ENCODE measurements at regions not wholly inside any gene's neighbourhood (a gene's known extent, or its start where the extent isn't known, plus 50 kb on each side); places are given as distances from the start of the nearest gene placed in this dataset.

DNA sequence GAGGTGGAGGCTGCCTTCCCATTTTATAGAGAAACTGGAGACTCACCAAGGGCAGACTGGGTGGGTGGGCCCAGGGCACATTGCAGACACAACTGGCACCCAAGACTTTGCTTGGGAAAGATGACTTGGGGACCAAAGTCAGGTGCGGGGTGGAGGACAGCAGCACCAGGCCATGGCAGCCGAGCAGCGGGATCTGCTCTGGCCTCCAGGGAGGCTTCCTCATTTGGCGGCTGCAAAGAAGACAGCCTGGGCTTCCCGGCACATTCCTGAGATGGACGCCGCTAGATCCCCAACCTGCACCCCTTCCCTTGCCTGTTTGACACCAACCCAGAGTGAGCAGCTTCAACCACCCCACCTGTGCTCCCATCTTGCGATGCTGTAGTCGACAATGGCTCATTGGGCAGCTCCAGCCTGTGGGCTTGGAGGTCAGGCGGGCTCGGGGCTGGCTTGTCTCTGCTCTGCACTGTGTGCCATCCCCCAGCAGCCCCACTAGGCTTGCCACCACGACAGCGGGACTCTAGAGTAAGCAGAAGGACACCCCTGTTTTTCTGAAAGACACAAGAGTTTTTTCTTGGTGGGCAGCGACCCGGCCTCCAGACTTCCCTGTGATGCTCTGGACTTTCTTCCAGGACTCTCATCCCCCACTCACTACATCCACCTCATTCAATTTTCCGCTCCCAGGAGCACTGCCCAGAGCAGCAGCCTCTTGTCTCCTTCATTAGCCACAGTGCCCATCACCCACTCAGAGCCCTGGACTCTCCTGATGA, 184.9 kb upstream of the CST7 start:
- DNase-seq = no peak

DNA sequence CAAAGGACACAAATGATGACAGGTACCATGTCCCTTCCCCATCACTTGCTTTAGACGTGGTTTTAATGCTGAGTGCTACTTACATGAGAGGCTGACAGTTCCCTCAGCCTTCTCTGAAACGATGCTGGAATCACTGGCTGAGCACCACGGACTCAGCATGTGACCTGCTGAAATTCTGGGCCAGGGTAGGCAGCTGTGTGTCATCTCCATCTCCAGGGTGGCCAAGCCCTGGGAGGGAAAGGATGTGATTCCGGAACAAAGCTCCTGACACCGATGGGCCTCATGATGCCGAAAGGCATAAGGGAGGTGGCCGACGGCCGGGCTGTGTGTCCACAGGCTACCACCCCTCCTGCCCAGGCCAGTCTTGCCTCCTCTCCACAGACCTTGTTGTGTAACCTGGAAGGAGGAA, 184.3 kb upstream of the CST7 start:
- DNase-seq = no peak

DNA sequence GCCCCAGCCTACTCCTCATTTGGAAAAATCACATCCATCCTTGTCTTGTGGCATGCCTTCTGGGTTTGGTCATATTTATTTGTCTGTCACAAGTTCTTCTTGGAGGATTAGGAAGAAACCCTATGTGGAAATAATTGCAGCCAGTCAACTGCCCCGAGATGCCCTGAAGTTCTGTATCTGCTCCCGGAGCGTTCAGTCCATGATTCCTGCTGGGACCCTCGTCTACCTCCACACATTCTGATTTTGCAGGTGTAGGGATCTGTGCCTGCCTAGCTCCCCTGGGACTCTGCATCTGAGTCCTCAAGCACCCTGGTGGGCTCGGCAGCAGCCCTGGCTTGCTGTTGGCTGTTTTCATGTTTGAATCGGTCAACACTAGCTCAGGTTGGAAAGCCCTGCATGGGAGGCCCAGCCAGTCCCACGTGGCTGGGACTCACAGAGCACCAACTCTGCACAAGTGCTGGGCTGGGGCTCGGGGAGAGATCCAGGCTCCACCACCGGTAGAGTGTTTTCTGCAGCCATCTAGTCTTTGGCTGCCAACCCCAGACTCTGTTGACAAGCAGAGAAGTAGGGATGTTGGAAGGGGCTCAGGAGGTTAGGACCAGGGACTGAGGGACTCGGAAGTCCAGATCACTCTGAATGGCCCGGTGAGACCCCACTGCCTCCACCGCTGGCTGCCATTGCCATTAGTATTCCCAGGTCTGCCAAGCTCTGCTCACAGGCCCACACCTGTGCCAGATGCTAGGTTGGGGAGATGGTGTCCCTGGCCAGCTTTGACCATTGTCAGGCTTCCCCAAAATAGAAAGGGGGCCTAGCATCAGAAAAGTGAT, 183.5 kb upstream of the CST7 start:
- no peak for DNase-seq

DNA sequence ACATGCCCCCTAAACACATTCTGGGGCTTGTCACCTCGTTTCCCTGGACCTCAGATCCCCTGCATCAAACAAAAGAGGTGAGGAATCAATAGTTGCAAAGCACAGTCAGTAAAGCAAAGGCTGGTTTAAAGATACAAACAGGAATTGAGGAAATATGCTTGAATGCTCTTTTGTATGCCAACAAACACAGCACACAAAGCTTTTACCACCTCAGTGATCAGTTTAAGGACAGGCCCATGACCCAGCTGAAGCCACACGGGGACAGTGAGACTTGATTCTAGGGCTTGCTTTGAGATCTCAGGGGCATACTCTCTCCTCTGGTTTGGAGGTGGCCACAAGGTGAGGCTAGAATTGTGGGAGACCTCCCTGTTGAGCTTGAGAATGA, 182.9 kb upstream of the CST7 start:
- no peak for DNase-seq

DNA sequence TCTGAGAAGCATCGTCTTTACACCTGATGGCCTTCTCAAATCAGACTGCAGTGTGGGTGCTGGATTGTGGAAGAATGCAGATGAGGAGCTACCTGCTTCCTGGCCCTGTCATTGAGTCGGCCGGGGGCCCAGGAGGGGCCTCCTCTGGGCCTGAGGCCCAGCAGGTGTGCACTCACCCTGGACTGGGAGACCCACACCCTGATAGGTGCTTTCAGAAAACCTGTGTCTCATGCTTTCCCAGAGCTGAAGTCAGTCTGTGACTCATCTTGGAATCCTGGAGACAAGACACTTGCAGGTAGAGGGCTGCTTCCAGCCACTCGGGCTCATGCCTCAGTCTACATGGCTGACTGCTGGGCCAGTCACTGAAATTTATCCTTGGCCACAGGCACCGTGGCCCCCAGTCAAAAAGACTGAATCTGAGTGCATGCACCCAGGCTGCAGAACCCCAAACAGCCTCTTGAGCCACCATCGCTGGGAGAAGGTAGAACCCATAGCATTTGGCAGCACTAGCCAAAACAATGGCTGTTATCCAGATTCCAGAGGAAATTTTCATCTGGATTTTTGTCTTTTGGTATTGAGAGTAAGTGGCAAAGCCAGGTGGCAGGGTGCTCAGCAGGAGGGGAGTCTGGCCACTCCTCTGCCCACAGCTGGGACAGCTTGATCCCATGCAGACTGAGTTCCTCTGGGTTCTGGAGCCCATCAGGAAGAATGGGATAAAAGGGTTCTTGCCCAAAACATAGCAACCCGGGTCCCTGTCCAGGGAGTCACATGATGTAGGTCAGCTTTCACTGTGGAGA, 182.0 kb upstream of the CST7 start:
- DNase-seq = no peak

DNA sequence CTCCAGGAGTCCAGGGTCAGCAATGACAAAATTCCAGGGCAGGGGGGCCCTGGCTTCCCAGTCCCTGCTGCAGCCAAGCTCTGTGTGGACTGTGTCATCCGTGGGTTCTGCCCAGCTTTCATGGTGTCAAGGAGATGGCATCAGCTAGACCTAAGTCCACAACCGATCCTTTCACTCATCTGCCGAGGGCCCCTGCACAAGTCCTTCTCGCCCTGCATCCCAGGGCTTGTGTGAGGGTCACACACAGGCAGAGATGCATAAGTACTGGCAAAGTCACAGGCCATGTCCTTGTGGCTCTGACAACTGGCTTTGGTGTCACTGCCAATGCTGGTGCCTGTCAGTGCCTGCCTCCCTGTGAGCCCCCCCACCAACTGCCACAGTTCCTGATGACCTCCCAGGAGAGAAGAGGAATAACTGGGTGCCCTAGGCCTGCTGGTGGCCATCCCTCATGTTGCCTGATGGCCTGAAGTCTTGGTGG, 181.4 kb upstream of the CST7 start:
- no peak for DNase-seq

DNA sequence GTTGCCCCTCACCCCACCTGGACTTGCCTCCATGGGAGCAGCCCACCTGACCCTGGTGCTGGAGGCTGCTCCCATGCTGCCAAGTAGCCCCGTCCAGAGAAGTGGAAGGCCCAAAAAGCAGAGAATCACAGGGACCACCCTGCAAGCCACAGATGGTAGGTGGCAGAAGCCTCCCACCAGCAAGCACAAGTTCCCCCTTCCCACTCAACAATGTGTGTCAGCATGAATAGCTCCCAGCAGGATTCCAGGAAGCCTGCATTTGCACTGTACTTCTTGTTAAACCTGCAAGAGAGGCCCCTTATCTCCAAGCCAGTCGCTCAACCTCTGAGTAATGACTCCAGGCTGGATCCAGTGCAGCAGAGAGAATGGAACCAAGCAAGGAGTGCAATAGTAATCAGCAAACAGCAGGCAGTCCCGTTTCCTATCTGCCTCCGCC, 180.8 kb upstream of the CST7 start:
- DNase-seq = no peak

DNA sequence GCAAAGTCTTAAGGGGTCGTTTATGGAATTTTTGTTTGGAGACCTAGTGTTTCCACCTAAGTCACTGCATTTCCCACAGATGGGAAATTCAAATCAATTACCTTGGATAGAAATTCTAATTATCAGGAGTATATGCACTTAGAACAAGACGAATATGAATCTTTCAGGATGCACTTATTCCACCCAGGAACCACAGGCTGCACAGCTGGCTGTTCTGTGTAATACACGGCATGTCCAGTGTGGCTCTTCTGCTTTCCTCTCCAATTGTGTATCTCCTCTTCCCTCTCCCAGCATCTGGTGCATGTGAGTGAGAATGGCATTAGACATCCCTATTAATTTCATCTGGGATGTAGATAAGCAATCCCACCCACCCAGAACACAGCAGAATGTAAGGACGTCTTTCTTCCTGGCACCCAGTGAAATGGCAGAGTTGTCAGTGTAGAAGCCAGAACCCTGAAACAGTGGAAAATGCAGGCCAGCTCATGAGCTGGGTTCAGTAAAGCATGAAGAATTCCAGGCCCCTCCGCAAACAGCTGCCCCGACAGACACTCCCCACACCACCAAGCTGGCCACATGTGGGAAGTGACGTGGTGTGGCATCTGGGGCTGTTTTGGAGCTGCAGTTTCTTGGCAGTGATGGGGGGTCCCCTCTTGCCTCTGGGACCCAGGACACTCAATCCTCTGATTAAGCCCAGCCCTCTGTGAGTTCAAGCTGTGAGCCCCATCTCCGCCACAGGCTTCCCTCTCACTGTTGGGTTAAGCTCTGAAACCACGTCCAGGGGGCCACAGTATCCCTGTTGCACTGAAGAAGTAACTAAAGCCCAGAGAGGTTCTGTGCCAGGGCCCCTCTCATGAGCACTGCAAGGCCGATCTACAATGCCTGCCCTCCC, 180.1 kb upstream of the CST7 start:
- no peak for DNase-seq

DNA sequence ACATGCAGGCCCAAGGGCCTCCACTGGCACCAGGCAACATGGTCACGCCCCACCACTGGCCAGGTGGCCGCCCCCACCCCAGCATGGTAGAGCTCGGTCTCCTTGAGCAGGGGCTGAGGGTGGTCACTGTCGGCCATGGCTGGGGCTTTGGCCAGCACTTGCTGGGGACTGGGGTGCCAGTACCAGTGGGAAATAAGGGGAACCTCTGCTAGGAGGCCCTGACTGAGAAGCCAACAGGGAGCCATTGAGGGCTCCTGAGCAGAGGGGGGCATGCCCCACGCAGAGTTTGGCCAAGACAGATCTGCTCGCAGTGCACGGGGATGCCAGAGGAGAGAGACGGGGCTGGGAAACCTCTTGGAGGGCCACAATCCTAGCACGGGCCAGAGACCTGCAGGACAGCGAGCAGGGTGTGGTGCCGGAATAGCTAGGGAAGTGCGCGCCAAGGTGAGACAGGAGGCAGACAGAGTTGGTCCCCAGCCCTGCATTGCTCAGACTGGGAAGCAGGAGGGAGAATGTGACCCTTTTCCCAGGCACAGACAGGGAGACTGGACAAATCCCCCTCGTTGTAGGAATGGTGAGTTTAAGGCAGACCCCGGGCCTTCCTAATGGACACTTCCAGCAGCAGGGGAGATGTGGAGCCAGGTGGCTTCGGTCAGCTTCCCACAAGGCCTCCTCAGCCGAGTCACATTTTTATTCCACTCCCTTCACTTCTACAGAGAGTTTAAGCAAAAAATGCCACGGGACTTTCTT, 179.0 kb upstream of the CST7 start:
- DNase-seq = no peak

DNA sequence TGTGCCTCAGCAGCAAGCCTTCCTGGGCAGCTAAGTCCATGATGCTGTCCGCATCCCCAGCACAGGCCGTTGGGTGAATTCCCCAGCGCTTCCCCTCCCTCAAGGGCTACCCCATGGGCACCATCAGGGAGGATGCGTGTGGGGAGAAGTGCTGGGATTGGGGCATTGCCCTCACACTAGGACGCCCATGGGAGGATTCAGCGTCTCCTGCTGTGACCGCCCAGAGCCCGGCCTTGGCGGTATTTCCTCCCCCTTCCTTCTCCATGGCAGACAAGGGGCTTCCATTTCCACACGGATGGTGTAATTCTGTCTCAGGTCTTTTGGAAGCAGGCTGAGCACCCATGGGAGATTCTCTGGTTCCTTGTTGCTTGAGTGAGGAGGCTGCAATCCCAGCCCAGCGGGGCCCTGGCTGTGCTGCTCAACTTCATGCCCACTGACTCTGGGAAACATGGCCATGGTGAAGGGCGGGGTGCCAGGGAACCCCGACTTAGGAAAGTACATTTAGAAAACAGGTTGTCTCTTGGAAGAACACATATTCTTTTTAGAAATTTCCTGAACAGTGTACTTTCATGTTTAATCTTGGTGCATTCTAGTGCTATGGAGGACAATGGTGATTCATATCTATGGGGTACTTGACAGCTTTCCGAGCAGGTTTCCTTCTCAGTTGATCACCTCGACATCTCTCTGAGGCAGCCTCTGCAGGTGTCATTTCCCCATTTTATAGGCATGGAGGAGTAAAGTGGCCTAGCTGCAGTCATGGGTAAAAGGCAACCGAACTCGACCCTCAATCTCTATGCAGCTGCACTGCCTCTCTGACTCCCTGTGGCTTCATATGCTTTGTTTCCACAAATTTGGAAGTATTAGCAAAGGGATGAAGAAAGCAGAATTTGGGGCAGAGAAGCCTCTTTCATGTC, 178.2 kb upstream of the CST7 start:
- DNase-seq = no peak

DNA sequence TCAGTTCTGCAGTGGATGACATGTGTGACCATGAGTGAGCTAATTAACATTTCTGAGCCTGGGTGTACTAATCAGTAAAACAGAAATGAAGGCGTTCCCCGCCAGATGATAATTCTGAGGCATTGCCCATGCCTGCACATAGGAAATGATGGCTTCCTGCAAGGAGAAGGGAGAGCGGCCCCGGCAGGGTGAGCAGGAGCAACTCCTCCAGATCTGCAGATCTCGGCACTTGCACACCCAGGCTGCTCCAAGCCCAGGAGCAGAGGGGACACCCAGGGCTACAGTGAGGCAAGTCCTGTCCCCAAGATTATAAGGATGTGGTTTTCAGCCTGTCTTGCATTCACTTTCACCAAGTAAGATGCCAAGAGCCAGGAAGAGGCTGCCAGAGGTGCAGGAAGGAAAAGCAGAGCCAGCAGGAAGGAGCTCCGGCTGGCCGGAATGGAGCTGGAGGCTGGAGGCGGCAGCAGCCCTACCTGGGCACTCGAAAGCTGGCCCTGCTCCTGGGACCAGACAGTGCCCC, 177.5 kb upstream of the CST7 start:
- DNase-seq = no peak

DNA sequence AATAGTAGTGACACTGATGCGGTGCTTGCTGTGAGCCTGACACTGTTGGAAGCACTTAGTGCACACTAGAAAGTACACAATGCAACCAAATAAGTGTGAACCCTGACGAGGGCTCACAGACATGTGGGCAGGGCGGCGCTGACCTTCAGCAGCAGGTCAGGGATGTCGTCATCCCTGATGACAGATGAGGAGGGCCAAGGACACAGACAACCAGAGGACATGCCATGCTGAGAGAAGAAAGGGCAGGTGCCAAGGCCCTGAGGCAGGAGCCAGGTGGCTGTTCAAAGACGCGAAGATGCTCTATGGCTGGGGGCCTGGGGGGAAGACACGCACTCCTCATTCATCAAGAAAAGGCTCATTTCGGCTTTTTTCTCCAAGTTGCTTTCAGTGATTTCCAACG, 176.4 kb upstream of the CST7 start:
- no peak for DNase-seq

DNA sequence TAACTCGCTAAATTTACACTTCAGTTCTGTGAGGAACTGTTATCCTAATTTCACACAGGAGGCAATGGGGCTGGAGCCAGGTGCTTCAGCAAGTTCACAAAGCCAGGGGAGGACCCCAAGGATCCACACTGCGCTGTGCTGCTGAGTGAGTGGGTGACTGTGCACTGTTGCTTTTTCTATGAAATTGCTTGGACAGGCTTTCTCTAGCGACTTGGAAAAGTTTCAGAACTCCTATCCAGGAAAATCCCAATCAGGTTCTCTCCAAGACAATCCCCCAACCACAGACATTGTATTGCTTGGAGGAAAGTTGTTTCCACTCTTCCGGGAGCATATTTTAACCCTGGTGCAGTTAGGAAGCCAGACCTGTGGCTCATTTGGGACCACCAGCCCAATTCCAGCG, 175.9 kb upstream of the CST7 start:
- DNase-seq = no peak

DNA sequence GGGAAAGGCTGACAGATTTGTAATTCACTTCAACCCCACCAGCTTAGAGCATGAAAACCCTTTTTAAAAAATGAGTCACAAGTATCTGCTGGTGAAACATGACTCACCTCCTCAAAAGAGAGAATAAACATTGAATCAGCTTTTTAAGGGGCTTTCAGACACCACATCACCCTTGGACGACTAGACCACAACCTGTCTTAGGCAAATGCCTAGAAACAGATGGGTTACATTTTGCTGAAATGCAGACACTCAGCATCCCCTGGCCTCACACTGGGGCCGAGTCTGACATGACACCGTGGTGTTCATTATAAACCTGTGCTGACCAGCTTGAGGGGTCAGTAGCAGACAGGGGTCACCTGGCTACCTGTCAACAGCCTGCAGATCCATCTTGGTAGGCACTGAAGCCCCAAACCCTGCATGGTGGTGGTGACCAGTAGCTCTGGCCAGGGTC, 175.3 kb upstream of the CST7 start:
- DNase-seq = no peak

DNA sequence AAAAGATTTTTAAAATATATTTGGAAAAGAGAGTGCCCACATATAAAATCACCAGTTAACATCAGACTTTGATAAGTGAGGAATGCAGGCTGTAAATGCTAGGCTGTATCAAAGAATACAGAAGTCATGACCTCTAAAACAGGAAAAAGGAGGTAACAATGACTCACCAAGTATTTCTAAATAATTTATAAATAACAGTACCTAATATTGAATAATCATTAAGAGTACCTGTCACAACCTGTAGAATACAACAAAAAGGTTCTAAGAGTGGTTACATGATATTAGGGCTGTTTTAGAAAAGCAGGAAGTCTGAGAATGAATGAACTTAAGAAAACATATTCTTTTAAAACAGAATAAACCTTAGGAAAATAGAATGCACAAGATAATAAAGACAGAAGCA, 173.1 kb upstream of the CST7 start:
- DNase-seq = no peak

DNA sequence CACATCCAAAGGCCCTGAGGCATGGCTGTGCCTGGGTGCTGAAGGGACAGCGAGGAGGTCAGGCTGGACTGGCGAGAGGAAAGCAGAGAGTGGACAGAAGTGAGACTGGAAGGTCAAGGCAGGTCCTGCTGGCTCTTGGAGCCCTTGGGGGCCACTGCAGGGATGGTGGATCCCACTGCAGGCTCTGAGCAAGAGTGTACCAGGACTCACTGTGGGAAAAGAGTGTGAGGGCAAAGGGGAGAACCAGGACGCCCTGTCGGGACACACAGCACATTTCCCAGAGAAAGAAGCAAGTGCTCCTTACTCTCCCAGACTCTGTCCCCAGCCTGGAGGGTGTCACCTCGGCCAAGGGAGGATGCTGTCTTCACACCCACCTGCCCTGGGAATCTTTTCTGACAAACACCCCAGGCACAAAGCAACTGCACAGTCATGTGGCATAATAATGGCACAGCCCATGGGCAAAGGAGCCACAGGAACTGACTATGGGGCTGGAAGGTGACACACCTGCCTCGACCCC, 172.3 kb upstream of the CST7 start:
- DNase-seq = no peak

DNA sequence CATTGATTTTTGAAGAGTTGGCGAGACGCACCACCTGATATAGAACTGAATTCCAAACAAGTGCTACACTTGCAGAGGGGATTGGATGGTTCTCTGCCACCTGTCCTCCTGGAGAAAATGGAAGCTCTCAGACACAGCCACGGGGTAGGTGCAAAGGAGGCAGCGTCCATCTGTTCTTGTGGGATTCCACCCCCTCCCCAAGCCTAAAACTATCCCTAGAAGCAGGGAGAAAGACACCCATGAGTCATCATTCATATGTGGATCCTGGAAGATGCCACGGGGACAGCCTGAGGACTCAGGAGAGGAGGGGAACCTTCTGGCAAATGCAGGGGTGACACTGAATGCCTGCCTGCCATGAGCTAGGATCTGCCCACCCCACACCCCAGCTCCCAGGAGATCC, 171.3 kb upstream of the CST7 start:
- no peak for DNase-seq

DNA sequence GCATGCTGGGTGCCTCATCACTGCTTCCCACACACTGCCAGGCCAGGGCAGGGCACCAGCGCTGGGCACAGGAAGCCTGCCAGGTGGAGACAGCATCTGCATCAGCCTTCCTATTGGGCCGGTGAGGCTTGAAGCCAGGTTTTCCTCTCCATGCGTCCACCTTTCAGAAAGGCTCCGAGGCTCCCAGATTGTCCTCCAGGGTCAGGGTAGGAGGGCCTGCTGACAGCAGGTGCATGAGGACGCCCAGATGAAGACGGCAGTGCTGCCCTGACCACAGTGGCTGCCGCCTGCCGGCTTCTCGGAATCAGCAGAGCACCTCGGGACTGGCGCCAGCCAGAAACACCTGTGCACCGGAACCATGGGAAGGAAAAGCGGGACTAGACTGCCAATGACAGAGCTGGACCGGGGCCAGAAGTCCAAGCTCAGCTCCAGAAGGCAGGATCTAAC, 170.5 kb upstream of the CST7 start:
- DNase-seq = no peak

DNA sequence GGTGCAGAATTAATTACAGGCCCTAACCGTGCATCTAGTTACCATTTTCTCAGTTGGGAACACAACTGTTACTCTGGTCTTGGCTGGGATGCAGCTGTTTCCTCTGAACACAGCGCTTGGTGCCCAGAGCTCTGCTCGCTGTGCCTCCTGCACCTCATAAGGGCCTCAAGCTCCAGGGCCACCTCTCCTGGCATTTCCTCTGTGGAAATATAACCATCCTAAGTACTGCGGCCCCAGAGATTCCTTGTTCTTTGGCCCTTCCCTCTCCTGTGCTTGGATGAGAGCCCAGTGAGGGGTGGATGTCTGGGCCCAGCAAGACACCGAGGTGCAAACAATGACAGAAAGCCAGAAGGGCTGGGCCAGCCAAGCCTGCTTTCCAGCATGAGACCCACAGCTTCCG, 169.9 kb upstream of the CST7 start:
- DNase-seq = no peak

DNA sequence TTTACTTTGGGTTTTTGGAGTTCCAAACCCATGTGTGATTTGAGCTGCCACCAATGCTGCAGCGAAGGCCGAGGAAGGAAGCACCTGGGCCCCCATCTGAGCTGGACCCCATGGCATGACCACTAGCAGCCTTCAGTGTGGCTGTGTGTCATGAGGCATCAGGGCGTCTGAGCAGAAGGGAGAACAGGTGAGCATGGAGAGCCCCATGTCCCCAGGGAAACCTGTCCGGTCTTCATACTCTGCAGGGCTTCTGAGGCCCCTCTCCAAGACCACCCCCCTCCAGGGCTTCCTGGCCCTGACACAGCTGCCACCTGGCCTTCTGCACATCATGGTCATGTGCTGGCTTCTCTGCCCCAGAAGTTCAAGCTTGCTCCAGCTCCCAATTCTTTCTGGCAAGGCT, 169.1 kb upstream of the CST7 start:
- DNase-seq = no peak
